Lower leg skin (tissue), 3 donors: ENCODE measurements at regions not wholly inside any gene's neighbourhood (a gene's known extent, or its start where the extent isn't known, plus 50 kb on each side); places are given as distances from the start of the nearest gene placed in this dataset.

Experiments used
- POLR2A ChIP-seq, 2 donors: fragments of 450-650 bp; IDR thresholded peaks; one replicate each; pipeline ENCODE4 v1.6.1; 2016 to 2017; ENCODE audit warnings: antibody characterized with exemption in 2 of 2, mild to moderate bottlenecking in 1 of 2, moderate library complexity in 1 of 2
- TF ChIP-seq, protein P1 (sequence below), 3 donors: fragments of 450-650 bp; IDR thresholded peaks; one replicate each; pipeline ENCODE4 v1.5.1; 2016; ENCODE audit warnings: antibody characterized with exemption in 3 of 3, mild to moderate bottlenecking in 3 of 3, moderate library complexity in 2 of 3

DNA sequence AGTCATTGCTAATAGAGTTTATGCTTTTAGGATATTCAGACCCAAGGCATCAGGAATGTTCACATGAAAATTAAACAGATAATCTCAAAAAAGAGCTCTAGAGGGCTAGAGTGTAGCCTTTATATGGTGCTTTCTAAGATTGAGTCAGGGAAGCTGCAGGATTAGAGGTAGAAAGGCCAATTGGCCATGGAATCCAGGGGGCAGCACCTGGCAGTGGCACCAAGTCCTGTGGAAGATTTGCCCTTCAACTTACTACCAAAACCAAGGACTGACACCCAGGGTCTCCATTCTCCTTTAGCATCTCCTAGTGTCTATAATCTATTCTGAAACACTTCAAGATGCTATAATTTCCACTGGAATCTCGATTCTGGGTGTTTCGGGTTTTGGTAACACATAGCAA is 112.4 kb downstream of the ACER2 start:
- TF ChIP-seq, protein P1, sequence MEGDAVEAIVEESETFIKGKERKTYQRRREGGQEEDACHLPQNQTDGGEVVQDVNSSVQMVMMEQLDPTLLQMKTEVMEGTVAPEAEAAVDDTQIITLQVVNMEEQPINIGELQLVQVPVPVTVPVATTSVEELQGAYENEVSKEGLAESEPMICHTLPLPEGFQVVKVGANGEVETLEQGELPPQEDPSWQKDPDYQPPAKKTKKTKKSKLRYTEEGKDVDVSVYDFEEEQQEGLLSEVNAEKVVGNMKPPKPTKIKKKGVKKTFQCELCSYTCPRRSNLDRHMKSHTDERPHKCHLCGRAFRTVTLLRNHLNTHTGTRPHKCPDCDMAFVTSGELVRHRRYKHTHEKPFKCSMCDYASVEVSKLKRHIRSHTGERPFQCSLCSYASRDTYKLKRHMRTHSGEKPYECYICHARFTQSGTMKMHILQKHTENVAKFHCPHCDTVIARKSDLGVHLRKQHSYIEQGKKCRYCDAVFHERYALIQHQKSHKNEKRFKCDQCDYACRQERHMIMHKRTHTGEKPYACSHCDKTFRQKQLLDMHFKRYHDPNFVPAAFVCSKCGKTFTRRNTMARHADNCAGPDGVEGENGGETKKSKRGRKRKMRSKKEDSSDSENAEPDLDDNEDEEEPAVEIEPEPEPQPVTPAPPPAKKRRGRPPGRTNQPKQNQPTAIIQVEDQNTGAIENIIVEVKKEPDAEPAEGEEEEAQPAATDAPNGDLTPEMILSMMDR (IDR thresholded peaks at IDR 0.05) = no peak
- no peak for TF ChIP-seq POLR2A (IDR thresholded peaks at IDR 0.05)
